A673 (cell line): ENCODE measurements at regions not wholly inside any gene's neighbourhood (a gene's known extent, or its start where the extent isn't known, plus 50 kb on each side); places are given as distances from the start of the nearest gene placed in this dataset.
"Not testable (repeated sequence)": the region's sequence is repeated elsewhere in the genome, so short reads cannot be mapped to it uniquely, and the experiment has no call there.

Experiments
- BruUV-seq: library from RNA; stranded (reverse); fragments of 400-500 nt; replicated peaks from 2 replicates; lab custom pipeline; 2021; lab: Mats Ljungman, UMichigan
- CTCF ChIA-PET: fragments of 300-600 bp; sonication (Branson Sonifier 250); formaldehyde crosslinking; loops from one replicate; lab custom pipeline; 2022; ENCODE audit warnings: antibody characterized with exemption; lab: Charles Lee
- POLR2A ChIA-PET: fragments of 300-600 bp; sonication (Branson Sonifier 250); formaldehyde crosslinking; loops from one replicate; lab custom pipeline; 2022; ENCODE audit warnings: antibody characterized with exemption; ENCODE audit not compliant: low non-redundant PET; lab: Charles Lee
- DNase-seq: peaks from one replicate; pipeline ENCODE4 v3.0.0-alpha.2; 2015; ENCODE audit warnings: low spot score
- H3K27ac ChIP-seq: fragments of 200-600 bp; sonication (generic); 2 replicates; pipeline ENCODE4 v1.5.1; 2016; ENCODE audit warnings: mixed run types, low read depth, mild to moderate bottlenecking, mixed read lengths, antibody characterized with exemption, low read length; ENCODE audit not compliant: poor library complexity, severe bottlenecking
- H3K27me3 ChIP-seq: fragments of 200-600 bp; sonication (generic); replicated peaks from 2 replicates; pipeline ENCODE4 v1.6.1; 2017; ENCODE audit warnings: mixed run types, low read depth, mild to moderate bottlenecking, mixed read lengths, antibody characterized with exemption, low read length; ENCODE audit not compliant: insufficient read depth, poor library complexity
- H3K36me3 ChIP-seq: fragments of 200-600 bp; sonication (generic); 2 replicates; pipeline ENCODE4 v1.6.1; 2016; ENCODE audit warnings: mixed run types, mild to moderate bottlenecking, mixed read lengths, antibody characterized with exemption, low read length; ENCODE audit not compliant: insufficient read depth, poor library complexity, severe bottlenecking
- H3K4me1 ChIP-seq: fragments of 200-600 bp; sonication (generic); 2 replicates; pipeline ENCODE4 v1.6.1; 2017; ENCODE audit warnings: mixed run types, mild to moderate bottlenecking, mixed read lengths, antibody characterized with exemption, low read length; ENCODE audit not compliant: insufficient read depth, poor library complexity, severe bottlenecking
- H3K4me3 ChIP-seq: fragments of 200-600 bp; sonication (generic); 2 replicates; pipeline ENCODE4 v1.5.1; 2016; ENCODE audit warnings: low read depth, mixed run types, mild to moderate bottlenecking, mixed read lengths, low read length; ENCODE audit not compliant: poor library complexity, severe bottlenecking
- H3K9me3 ChIP-seq: fragments of 200-600 bp; sonication (generic); 2 replicates; pipeline ENCODE4 v1.6.1; 2016; ENCODE audit warnings: mixed run types, low read depth, mild to moderate bottlenecking, mixed read lengths, antibody characterized with exemption, low read length; ENCODE audit not compliant: poor library complexity, severe bottlenecking
- EZH2 ChIP-seq: fragments of 200-600 bp; sonication (generic); IDR thresholded peaks from 2 replicates; pipeline ENCODE4 v1.6.1; 2017; ENCODE audit warnings: borderline replicate concordance, low read depth, mild to moderate bottlenecking, mixed read lengths, antibody characterized with exemption, low read length; ENCODE audit not compliant: poor library complexity, severe bottlenecking
- intact Hi-C: fragments of 100-400 bp; cut with micrococcal nuclease; formaldehyde crosslinking; loops from one replicate; pipeline ENCODE4 v1.10.0; 2022; ENCODE audit not compliant: unreplicated experiment
- TF ChIP-seq, protein P1 (sequence below): fragments of 300-800, 200-600 bp; sonication (generic); conservative IDR thresholded peaks from 2 replicates; pipeline ENCODE4 v1.5.1; 2017; ENCODE audit warnings: low read depth, mild to moderate bottlenecking, antibody characterized with exemption, low read length, moderate library complexity, mixed read lengths

DNA sequence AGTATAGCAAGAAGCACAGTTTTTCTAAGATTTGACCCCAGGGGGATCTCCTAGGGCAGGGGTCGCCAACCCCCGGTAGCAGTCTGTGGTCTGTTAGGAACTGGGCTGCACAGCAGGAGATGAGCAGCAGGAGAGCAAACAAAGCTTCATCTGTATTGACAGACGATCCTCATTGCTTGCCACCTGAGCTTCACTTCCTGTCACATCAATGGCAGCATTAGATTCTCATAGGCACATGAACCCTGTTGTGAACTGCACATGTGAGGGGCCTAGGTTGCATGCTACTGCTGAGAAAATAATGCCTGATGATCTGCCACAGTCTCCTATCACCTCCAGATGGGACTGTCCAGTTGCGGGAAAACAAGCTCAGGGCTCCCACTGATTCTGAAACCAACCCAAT lies 136.2 kb downstream of the RGPD3 start:
- no peak for DNase-seq
- Histone ChIP-seq H3K9me3 (no peaks in the 10 kb centered on the region), H3K27me3 (no peaks in the 10 kb centered on the region), H3K27ac (no peak overlapping the region), H3K4me1 (no peaks in the 10 kb centered on the region), H3K4me3 (no peak overlapping the region), H3K36me3 (no peaks in the 10 kb centered on the region)
- intact Hi-C loops: no loop called here
- TF ChIP-seq EZH2: no peak
- TF ChIP-seq, protein P1, sequence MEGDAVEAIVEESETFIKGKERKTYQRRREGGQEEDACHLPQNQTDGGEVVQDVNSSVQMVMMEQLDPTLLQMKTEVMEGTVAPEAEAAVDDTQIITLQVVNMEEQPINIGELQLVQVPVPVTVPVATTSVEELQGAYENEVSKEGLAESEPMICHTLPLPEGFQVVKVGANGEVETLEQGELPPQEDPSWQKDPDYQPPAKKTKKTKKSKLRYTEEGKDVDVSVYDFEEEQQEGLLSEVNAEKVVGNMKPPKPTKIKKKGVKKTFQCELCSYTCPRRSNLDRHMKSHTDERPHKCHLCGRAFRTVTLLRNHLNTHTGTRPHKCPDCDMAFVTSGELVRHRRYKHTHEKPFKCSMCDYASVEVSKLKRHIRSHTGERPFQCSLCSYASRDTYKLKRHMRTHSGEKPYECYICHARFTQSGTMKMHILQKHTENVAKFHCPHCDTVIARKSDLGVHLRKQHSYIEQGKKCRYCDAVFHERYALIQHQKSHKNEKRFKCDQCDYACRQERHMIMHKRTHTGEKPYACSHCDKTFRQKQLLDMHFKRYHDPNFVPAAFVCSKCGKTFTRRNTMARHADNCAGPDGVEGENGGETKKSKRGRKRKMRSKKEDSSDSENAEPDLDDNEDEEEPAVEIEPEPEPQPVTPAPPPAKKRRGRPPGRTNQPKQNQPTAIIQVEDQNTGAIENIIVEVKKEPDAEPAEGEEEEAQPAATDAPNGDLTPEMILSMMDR: no peak
- BruUV-seq: no TSS peak
- ChIA-PET CTCF (no interaction called here), POLR2A (no interaction called here)

DNA sequence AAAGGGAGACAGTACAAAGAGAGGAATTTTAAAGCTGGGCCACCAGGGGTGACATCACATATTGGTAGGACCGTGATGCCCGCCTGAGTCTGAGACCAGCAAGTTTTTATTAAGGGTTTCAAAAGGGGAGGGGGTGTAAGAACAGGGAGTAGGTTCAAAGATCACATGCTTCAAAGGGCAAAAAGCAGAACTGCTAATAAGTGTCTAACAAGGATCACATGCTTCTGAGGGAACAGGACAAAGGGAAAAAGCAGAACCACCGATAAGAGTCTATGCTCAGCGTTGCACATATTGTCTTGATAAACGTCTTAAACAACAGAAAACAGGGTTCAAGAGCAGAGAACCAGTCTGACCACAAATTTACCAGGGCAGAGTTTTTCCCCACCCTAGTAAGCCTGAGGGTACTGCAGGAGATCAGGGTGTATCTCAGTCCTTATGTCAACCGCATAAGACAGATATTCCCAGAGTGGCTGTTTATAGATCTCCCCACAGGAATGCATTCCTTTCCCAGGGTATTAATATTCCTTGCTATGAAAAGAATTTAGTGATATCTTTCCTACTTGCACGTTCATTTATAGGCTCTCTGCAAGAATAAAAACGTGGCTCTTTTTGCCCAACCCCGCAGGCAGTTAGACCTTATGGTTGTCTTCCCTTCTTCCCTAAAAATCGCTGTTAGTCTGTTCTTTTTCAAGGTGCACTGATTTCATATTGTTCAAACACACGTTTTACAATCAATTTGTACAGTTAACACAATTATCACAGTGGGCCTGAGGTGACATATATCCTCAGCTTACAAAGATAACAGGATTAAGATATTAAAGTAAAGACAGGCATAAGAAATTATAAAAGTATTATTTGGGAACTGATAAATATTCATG lies 136.5 kb upstream of the UXS1 start:
- H3K27ac ChIP-seq, intact Hi-C loops, H3K4me1 ChIP-seq, CTCF ChIA-PET, H3K4me3 ChIP-seq, H3K9me3 ChIP-seq, BruUV-seq, H3K27me3 ChIP-seq, DNase-seq, POLR2A ChIA-PET, H3K36me3 ChIP-seq: not testable (repeated sequence)

DNA sequence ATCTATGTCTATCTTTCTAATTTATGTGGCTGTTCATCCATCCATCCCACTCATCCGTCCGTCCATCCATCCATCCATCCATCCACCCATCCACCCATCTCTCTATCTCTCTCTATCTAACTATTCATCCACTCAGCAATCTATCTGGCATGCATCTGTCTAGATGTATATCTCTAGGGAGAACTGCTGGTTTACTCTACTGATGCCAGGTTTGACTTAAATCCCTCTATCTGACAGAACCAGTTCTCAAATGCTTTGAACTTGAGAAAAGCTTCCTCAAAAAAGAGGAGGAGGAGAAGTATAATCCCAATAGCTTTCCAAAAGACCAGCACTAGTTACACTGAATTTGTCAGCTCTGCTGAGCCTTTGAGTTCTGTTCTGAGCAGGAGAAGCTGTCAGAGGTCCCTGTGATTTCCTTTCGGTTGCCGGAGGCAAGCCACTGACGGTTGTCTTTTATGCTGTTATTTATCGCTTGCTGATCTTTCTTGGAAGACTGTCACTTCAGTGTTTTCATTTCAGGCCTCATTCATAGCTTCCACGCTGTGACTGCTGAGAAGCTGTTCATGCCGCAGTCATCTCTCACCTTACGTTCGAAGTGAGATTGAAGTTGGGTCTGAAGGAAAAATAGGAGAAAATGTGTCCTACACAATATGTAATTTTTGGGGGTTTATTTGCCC lies 129.4 kb upstream of the UXS1 start:
- H3K36me3 ChIP-seq: no peaks in the 10 kb centered on the region
- ChIA-PET CTCF (no interaction called here), POLR2A (no interaction called here)
- no peaks in the 10 kb centered on the region for H3K27me3 ChIP-seq
- DNase-seq: no peak
- no peak for TF ChIP-seq EZH2
- TF ChIP-seq, protein P1: no peak
- intact Hi-C loops: no loop called here
- no peak overlapping the region for H3K27ac ChIP-seq
- BruUV-seq: no TSS peak
- H3K9me3 ChIP-seq: no peaks in the 10 kb centered on the region
- H3K4me3 ChIP-seq: no peak overlapping the region
- no peaks in the 10 kb centered on the region for H3K4me1 ChIP-seq
